ENCODE measurements at regions not wholly inside any gene's neighbourhood (a gene's known extent, or its start where the extent isn't known, plus 50 kb on each side); places are given as distances from the start of the nearest gene placed in this dataset.

DNA sequence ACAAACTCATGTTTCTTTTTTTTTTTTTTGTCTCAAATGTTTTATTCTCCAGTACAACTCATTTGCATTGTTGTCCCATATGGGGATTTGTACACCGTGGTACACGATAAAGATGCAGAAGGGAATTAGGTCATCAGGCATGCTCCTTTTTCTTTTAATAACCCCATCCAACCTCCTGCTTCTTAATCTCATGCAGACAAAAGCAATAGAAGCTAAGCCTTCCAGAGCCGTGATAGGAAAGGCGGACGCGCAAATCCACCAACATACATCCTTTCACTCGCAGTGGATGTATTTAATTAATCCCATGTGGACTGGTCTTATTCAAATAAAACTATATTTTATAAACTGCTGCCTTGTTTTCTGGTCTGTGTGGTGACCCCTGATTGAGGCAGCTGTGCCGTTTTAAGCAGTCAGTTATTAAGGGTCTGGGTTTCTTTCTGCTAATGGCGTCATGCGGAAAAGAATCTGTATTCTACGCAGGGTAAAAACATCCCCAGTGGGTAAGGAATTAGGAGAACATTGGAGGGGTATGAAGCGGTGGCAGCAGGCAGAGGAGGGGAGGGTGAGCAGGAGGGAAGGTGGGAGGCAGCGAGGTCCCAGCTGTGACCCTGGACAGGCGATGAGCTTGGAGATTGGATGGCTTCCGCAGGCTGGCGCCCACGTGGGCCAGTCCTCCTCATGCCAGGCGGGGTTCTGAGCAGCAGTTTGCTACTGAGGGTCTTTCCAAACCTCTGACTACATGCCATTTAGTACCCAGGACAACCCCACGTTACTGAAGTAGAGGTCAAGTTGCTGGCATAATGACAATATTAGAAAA, 172.8 kb downstream of the LINC00237 start:
- no peak for DNase-seq

DNA sequence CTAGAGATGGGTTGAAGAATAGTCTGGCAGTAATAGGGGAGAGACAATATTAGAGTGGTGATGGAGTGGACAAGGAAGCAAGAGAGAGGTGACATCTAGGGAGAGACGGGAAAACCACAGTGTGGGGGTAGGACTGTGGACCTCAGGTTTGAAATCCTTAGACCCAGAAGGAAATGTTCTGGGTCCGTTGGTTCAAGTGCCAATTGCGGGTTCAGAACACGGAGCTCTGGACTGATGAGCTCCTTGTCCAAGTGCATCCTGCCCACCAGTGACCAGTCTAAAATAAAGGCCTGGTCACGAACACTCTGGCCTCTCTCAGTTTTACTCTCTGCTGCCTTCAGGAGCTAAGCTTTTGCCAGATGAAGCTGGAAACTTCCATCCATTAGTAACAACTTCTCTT, 174.0 kb downstream of the LINC00237 start:
- no peak for DNase-seq

DNA sequence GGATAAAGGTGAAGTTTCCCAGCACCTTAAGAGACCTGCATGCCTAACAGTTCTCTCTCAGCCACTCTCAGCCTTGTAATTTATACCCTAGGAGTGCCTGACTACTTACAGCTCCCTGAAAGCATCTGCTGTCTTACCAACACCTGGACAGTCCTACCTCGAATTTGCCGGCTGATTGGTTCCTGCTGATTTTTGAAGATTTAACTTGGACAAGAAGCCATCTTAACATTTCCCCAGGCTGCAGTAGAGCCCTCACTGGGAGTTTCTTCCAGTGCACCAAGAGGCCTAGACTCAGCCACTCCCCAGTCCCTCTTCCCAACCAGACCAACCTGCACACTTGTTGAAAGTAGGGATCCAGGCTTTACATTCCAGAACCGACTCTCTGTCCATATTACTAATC, 174.5 kb downstream of the LINC00237 start:
- no peak for DNase-seq

DNA sequence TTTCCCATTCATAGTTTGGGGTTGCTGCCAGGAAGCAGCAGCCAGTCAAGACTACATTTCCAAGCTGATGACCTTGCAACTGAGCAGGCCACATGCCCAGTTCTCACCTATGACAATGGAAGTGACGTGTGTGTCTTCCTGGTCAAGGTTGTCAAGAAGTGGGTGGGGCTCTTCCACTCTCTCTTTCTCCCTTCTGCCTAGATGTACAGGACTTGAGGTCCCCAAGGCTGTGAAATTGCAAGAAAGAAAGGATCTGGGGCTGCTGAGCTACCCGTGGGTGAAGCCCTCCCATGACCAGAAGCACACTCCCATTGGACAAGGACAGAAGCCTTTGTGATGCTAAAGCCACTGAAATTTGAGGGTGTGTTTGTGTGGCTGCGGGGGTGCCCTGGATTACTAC, 175.1 kb downstream of the LINC00237 start:
- no peak for DNase-seq

DNA sequence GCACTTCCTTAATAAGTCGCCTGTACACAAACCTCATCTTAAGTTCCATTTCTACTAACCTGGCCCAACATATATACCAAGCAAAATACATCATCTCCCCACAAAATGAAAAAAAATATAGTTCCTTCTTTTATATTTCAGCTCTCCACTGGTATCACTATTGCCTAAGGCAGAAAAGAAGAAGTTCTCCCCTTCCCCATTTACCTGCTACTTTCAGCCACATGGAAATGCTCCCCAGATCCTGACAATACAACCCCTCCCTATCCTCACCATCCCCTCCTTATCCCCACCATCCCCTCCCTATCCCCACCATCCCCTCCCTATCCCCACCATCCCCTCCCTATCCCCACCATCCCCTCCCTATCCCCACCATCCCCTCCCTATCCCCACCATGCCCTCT, 175.7 kb downstream of the LINC00237 start:
- DNase-seq: no peak

DNA sequence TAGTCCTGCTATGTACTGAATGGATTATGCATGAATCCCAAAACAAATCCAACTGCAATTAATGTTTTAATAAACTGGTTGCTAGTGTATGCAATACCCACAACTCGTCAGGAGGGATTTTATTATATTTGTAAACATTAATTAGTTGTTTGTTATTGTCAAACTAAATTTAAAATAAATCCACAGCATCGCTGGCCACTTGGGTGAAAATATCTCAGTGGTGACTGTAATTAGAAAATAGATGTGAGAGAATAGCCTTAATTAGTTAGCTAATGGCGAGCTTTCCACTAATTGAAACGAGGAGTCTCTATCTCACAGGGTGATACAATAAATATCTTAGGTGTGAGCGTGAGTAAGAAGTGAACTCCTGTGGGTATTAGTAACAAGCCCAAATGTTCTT, 176.8 kb downstream of the LINC00237 start:
- DNase-seq: no peak

DNA sequence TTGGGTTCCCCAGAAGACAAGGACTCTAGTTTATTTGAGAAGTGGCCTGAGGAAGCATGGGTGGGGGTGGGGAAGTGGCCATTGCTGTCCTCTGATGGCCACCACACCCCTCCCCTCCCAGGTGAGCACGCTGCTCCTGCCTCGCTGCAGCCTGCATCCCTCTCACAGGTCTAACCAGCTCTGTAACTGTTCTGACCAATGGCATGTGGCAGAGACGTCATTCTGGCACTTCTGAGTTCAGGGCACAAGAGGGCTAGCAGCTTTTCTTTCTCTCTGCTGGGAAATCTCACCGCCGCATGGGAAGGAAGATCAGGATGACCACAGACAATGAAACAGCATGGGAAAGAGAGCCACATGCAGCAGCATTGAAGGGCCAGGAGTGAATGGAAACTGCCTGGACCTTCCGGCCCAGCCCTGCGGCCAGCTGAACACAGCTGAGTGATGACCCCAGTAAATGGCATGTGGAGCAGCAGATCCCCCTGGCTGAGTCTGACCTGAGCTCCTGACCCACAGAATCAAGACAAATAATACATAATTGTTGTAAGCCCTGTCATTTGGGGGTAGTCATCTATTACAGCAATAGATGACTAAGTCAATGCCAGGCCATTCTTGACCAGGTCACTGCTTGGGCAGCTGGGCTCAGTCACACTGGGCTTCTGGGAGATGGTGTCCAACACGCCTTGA, 179.8 kb downstream of the LINC00237 start:
- no peak for DNase-seq

DNA sequence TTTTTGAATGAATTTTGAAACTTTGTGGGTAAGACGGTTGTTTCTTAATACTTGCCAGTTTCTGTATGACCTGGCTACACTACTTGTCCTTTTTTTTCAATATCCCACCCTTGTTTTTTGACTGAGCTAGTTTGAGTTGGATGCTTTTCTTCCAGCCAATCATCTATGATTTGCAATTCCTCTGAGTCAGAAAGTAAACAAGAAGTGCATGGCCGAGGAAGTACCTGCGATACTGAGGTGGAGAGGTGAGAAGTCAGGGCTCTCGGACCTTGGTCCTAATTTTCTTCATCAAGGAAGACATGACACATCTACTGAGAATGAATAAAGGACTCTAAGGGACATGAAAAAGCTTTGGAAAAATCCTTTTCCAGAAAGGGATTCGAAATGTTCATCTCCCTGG, 185.7 kb downstream of the LINC00237 start:
- DNase-seq: no peak

DNA sequence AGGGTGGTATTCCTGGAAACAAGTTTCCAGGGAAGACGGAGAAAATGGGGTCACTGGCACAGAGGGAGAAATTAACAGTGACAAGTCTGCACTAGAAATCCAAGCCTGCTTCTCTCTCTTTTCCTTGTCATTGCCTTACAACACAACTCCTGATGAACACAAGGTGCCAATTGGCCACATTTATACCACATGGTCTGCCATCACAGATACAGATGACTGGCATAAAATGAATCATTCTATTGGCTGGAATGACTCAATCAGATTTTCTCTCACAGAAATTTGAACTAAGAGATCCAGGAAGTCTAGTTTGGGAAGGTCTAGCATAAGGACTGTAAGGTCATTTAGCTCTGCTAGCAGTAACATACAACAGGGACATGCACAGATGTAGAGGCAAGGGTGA, 190.3 kb downstream of the LINC00237 start:
- no peak for DNase-seq

DNA sequence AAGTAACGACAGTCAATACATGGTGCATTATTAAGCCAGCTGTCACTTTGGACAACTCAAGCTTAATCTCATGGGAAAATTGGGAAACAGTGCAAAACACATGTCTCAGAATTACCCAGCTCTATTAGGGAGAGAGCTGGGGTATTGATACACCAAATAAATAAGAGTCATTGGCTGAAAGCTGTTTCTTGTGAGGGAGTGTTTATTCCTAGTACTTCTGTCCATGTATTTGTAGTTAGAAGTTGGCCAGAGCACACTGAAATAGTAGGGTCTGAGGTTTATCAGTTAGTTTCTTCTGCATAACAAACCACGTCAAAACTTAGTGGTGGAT, 192.0 kb upstream of the RALGAPA2 start:
- DNase-seq: no peak

DNA sequence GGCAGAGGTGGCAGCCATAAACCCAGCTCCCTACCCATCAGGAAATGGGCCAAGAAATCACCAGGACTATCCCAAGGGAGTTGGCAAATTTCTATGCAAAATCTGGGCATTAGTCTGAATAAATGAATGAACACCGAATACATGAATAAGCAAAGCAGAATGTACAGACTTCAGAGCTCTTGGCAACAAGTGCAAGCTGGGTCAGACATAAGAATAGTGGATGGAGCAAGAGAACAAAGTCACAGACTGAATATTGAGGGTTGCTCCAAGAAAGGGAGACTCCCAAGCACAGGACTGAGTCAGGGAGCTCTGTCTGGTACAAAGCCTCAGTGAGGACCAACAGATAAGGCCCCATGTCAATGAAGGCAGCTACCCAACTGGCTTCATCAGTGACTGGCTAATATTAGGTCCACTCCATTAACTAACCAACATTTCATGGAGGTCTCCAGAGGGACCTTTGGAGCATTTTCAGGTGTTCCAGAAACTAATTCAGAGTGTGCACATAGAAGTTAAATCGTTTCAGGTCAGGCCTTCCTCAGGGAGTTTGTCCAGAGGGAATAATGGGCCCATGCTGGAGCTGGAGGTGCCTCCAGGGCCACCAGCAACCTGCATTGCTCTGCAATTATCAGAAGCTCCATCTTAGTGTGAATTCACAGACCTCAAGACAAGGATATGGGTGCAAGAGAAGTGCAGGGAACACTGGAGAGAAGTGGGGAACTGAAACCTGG, 191.5 kb upstream of the RALGAPA2 start:
- no peak for DNase-seq

DNA sequence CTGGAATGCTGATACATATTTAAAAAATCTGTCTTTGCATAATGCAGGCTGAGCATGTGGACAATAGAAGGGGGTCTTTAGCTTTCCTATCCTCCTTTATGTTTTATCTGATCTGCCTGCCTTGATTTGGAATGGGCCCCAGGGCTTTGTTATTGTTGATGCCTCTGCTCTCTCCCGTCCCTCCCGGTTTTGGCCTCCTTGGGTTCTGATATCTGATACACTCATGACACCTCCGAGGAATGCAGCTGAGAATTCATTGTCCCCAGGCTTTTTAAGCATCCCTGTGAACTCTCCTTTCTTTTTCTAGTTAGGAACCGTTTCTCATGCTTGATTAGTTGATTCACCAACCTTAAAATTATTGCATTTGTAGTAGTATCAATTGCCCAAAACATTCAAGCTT, 185.5 kb upstream of the RALGAPA2 start:
- no peak for DNase-seq

DNA sequence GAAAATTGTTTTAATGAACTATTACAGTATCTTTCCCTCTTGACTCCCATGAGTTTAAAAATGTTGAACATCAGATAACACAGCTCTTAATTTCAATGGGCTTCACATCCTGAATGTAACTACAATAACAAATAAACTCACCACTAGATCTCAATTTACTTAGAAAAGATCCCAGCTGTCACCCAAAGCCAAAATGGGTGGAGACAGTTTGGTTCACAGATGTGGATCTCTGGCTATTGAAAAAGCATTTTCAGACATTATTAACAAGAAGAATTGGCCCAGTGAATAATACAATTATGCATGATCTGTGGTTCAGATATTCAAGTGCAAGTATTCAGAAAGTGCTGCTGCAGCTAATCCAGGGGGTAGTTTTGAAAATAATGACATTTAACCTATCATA, 184.7 kb upstream of the RALGAPA2 start:
- DNase-seq: no peak

DNA sequence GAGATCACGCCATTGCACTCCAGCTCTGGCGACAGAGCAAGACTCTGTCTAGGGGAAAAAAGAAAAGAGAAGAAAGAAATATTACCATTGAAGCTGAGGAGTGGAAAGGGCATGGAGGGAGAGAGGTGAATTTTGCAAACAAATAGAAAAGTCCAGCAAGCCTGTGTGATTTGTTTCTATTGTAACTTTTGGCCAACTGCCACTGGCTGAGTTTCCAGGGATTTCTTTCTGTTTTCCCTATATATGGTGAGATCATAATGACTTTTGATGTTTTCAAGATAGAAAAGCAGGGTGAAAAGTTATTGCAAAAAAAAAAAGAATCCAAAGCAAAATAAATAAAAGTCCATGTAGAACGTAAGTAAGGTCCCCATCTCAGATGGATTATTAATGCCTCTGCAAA, 184.2 kb upstream of the RALGAPA2 start:
- DNase-seq: no peak

DNA sequence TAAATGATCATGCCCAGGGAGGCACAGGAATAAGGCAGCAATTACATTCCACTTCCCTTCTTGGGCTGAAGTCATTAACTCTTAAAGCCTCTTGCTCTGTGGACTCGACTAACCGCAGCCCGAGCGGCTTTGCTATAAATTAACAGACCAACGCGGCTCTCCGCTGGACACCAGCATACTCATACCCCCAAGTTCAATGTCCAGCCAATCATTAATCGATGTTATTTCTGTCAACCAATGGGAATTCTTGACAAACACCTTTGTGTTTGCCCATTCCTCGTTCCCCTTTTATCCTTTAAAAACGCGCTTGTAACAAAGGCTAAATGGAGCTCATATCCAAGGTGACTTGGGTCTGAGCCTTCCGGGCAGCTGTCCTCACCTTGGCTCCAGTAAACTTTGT, 183.1 kb upstream of the RALGAPA2 start:
- no peak for DNase-seq

DNA sequence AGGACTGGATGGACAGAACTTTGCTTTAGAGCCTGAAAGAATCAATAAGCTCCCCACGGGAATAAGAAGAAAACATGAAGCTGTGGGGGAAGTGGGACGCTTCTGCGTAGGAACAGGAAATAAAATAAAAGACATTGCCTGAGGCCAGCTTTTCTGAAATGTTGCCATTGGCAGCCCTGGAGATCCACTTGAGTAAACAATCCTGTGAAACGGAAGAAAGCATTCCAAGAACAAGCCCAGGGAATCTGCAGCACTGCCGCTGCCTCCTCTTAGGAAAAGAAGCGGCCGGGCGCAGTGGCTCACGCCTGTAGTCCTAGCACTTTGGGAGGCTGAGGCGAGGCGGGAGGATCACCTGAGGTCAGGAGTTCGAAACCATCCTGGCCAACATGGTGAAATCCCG, 182.3 kb upstream of the RALGAPA2 start:
- DNase-seq: no peak

DNA sequence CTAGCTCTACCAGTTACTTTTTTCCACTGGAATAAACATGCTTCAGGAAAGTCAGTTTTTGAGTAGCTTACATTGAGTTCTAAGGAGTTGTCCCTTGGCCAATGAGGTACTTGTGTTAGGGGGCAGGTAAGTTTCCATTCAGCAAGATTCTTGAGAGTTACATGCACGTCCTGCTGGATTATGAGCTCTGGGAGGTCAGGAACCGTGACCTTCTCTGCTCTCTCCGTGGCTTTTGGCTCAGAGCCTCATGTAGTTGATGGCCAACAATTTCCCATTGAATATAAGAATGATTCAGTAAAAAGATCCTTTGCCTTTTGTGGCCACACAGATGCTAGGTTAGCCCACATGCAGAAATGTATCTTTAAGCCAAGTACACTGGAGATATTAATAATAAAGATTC, 181.8 kb upstream of the RALGAPA2 start:
- no peak for DNase-seq

DNA sequence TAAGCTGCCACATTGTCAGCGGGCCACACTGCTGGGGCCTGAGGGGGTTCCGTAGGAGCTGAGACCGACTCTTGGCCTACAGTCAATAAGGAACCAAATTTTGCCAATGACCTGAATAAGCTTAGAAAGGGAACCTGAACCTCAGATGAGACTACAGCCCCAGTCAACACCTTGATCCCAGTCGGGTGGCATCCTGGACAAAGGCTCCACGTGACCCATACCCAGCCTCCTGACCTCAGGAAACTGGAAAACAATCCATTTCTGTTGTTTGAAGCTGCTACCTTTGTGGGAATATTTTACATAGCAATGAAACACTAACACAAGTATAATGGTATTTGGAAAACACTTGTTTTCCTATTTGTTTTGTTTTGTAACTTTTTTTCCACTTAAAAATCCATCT, 179.9 kb upstream of the RALGAPA2 start:
- no peak for DNase-seq

DNA sequence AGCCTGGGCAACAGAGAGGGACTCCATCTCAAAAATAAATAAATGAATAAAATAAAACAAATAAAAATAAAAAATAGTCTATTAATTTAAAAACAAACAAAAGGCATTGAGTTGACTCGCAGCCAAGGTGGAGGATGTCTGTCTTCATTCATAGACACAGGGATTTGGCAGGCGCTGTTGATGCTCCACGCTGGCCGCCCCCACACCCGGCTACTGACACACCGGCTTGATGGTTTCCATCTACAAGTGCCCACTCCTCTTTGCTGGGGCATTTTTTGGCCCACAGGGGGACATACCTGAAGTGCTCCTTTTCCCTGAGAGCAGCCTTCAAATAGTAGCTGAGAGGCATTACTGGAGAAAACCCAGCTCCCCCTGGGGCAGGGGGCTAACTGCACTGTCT, 178.3 kb upstream of the RALGAPA2 start:
- no peak for DNase-seq

DNA sequence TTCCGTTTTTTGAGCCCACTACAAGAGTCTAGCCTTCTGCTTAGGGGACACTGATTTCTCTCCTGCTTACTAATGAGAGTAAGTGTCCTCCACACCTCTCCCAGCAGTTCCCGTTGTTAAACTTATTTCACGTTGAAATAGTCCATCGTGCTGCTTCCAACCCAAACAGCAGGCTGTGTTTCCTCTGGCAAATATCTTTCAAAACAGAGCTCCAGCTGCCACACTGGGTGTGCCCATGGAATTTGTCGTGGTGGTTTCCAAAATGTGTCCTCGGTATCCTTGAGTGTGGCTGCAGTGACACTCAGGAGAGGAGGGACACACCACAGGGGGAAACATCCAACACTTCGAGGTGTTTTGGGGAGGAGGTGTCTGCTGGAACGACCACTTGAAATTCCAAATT, 176.5 kb upstream of the RALGAPA2 start:
- no peak for DNase-seq

DNA sequence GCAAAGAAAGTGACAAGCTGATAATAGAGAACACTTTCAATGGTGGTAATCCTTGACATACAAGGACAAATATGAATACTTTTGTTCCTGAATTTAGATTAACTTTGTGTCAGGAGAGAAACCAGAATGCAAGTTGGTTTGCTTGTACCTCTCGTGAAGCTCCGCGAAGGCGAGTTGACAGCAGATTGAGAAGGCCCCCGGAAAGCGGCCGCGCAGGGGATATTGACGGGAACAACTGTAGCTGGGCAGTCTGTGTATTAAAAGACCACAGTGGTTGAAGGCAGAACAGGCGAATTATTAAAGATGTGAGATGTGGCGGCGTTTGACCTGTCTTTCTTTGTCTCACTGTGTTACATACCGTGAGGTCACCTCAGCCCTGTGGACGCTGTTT, 175.8 kb upstream of the RALGAPA2 start:
- no peak for DNase-seq

DNA sequence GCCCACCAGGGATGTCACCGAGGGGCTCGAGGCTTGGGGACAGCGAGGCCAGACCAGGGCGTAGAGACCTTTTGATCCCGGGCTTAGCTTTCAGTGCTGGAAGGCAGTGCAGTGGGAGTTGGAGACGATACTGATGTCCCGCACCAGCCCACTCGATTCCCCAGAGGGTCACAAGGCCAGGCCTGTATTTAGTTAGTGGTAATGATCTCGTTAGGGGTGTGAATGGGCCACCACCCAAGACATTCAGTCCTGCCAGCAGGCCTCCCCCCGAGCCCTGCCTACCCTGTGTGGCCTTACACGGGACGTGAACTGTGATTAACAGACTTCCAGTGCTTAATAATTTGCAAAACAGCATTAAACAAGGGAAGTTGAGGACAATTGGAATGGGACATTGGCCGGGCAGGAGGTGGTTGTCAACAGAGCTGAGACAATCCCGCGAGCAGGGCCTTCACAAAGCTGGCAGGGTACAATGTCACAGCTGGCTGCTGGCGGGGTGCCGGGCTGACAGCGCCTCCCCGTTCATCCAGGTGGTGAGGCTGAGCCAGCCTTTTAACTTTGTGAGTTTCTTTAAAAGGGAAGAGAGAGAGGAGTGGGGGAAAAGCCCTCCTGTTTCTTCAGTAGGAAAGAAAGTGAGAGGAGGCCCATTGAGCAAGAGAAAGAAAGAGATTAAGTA, 175.3 kb upstream of the RALGAPA2 start:
- peak; percentile 7 for DNase-seq

DNA sequence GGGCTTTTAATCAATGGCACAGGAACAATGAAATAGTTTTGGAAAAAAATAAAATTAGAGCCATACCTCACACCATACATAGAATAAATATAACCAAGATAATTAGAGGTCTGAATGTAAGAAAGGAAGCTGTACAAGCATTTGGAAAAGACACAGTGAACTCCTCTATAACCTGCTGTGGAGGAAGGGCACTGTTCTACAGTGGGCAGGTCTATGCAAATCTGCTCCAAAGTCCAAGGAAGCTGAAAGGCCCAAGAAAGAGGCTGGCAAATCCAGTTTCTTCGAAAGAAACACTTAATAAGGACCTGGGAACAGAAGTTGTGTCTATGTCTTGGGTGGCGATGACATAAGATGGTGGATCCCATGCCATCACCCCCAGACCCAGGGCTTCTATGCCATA, 169.4 kb upstream of the RALGAPA2 start:
- no peak for DNase-seq

DNA sequence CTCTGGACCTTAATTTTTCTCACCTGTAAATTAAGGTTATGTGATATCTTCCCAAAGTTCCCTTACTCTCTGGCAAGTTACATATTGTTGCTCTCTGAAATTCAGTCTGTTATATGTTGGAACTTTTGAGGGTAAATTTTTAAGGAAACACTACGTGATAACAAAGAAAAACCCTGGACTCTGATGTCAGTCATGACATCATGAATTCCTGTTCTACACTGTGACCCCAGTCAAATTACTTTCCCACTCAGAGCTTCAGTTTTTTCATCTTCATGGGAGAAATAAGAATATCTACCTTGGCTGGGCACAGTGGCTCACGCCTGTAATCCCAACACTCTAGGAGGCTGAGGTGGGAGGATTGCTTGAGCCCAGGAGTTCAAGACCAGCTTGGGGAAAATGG, 164.6 kb upstream of the RALGAPA2 start:
- no peak for DNase-seq

All from NCI-H1092 treated with DMSO at 0.1 percent for 48 hours (cell line).